NCI-H446 (cell line): ENCODE measurements at regions not wholly inside any gene's neighbourhood (a gene's known extent, or its start where the extent isn't known, plus 50 kb on each side); places are given as distances from the start of the nearest gene placed in this dataset.
A peak's percentile ranks its signal among the peaks of the same experiment; 100 is the strongest.

Source experiments
- DNase-seq, 2 experiments: peaks; one replicate each; lab custom pipeline; 2025; lab: John Stamatoyannopoulos, UW

- no peak for DNase-seq
These were observed 173.3 kb downstream of the KCNE4 start for GRCh38 chr2:223225266-223225665.

GRCh38 chr2:223226264-223226663, 174.3 kb downstream of the KCNE4 start:
- DNase-seq: no peak

GRCh38 chr2:223227338-223227737, 175.3 kb downstream of the KCNE4 start:
- DNase-seq: peak in 1 of 2 experiments; percentile 3

- no peak for DNase-seq
These were observed 176.9 kb downstream of the KCNE4 start for GRCh38 chr2:223228871-223229270.

GRCh38 chr2:223230352-223230751, 178.4 kb downstream of the KCNE4 start:
- no peak for DNase-seq

GRCh38 chr2:223232285-223232684, 180.3 kb downstream of the KCNE4 start:
- no peak for DNase-seq

- no peak for DNase-seq
These were observed 180.9 kb downstream of the KCNE4 start for GRCh38 chr2:223232896-223233295.

- no peak for DNase-seq
These were observed 184.0 kb downstream of the KCNE4 start for GRCh38 chr2:223235986-223236385.

- DNase-seq: no peak
These were observed 186.3 kb downstream of the KCNE4 start for GRCh38 chr2:223238301-223238700.

GRCh38 chr2:223243233-223243632, 191.2 kb downstream of the KCNE4 start:
- no peak for DNase-seq

- DNase-seq: peak; percentile 8 to 55
These were observed 195.1 kb downstream of the KCNE4 start for GRCh38 chr2:223247136-223247535.

- no peak for DNase-seq
These were observed 199.8 kb downstream of the KCNE4 start for GRCh38 chr2:223251656-223252229.

GRCh38 chr2:223260681-223261080, 208.7 kb downstream of the KCNE4 start:
- no peak for DNase-seq

- no peak for DNase-seq
These were observed 211.0 kb downstream of the KCNE4 start for GRCh38 chr2:223262946-223263345.

- DNase-seq: no peak
These were observed 212.7 kb downstream of the KCNE4 start for GRCh38 chr2:223264541-223265193.

GRCh38 chr2:223267160-223267951, 215.4 kb downstream of the KCNE4 start:
- no peak for DNase-seq

- no peak for DNase-seq
These were observed 217.4 kb downstream of the KCNE4 start for GRCh38 chr2:223269386-223269785.

GRCh38 chr2:223270548-223270947, 218.6 kb downstream of the KCNE4 start:
- no peak for DNase-seq

- no peak for DNase-seq
These were observed 222.0 kb downstream of the KCNE4 start for GRCh38 chr2:223273995-223274394.

- peak; percentile 7 to 57 for DNase-seq
These were observed 230.2 kb downstream of the KCNE4 start for GRCh38 chr2:223282221-223282620.

GRCh38 chr2:223283329-223283728, 231.3 kb downstream of the KCNE4 start:
- DNase-seq: no peak

- no peak for DNase-seq
These were observed 231.8 kb downstream of the KCNE4 start for GRCh38 chr2:223283771-223284170.
